H1 (cell line): ENCODE measurements at regions not wholly inside any gene's neighbourhood (a gene's known extent, or its start where the extent isn't known, plus 50 kb on each side); places are given as distances from the start of the nearest gene placed in this dataset.

Experiments
- CHD7 ChIP-seq: fragments of 300-600 bp; sonication (generic); IDR thresholded peaks from 2 replicates; pipeline ENCODE4 v1.7.1; 2012; ENCODE audit warnings: low read length, moderate library complexity, mild to moderate bottlenecking, inconsistent platforms; ENCODE audit not compliant: insufficient replicate concordance
- CTBP2 ChIP-seq: IDR thresholded peaks from 2 replicates; pipeline ENCODE4 v1.7.0; 2011; ENCODE audit warnings: borderline replicate concordance, mild to moderate bottlenecking, moderate library complexity, mixed read lengths, low read length; ENCODE audit not compliant: insufficient read depth, insufficient read length
- KDM4A ChIP-seq: IDR thresholded peaks from one replicate; pipeline ENCODE4 v1.7.1; 2012; ENCODE audit warnings: low read depth, mild to moderate bottlenecking, moderate library complexity, low read length, inconsistent platforms; ENCODE audit not compliant: severe bottlenecking
- SP1 ChIP-seq: IDR thresholded peaks from 2 replicates; pipeline ENCODE4 v1.6.1; 2011; ENCODE audit warnings: low read depth, low read length
- TBP ChIP-seq: IDR thresholded peaks from 2 replicates; pipeline ENCODE4 v1.6.1; 2011; ENCODE audit warnings: low read depth, low read length, improper control_type of control experiment

- no peak for TF ChIP-seq CHD7
- TF ChIP-seq SP1: no peak
- no peak for TF ChIP-seq CTBP2
- TF ChIP-seq TBP: no peak
- no peak for TF ChIP-seq KDM4A
Measured at GRCh38 chr3:75265897-75266296, 398.2 kb upstream of the FRG2C start (continued).
